ENCODE measurements at regions not wholly inside any gene's neighbourhood (a gene's known extent, or its start where the extent isn't known, plus 50 kb on each side); places are given as distances from the start of the nearest gene placed in this dataset.

GRCh38 chr2:204274429-204274828 is 270.8 kb upstream of the PARD3B start:
- TF ChIP-seq RAD21 (conservative IDR thresholded peaks at IDR 0.05 in 1 of 2, IDR thresholded peaks at IDR 0.05 in 1 of 2): no peak
- TF ChIP-seq MAFK (IDR thresholded peaks at IDR 0.05; ENCODE audit: partially characterized antibody): no peak
- no peak for TF ChIP-seq CTCF (IDR thresholded peaks at IDR 0.05)
- TF ChIP-seq POLR2AphosphoS2 (conservative IDR thresholded peaks at IDR 0.05; ENCODE audit: low read length): no peak
